Cardiac fibroblast (primary cell): ENCODE measurements at regions not wholly inside any gene's neighbourhood (a gene's known extent, or its start where the extent isn't known, plus 50 kb on each side); places are given as distances from the start of the nearest gene placed in this dataset.

Experiments
- DNase-seq, 2 donors: peaks; one replicate each; pipeline versions ENCODE4 v3.0.0 to v3.0.0-alpha.2; 2010; ENCODE audit warnings: low read depth in 2 of 2
- H3K4me3 ChIP-seq, 2 donors: replicated peaks in 1 of 2; 1 replicate in 1 of 2; 2 replicates in 1 of 2; pipeline ENCODE4 v1.5.1; 2011; ENCODE audit warnings: low read depth in 2 of 2, low read length in 2 of 2, mild to moderate bottlenecking in 2 of 2, moderate library complexity in 1 of 2
- CTCF ChIP-seq: IDR thresholded peaks from one replicate; pipeline ENCODE4 v1.5.1; 2011; ENCODE audit warnings: low read depth, mild to moderate bottlenecking, low read length, inconsistent platforms

GRCh38 chr2:15816674-15817406 is 123.5 kb upstream of the MYCN start:
- no peak for DNase-seq
- H3K4me3 ChIP-seq = no peak overlapping the region
- TF ChIP-seq CTCF = no peak

GRCh38 chr2:15817748-15818147 is 122.6 kb upstream of the MYCN start:
- DNase-seq = no peak
- TF ChIP-seq CTCF = no peak

GRCh38 chr2:15818318-15818753 is 122.0 kb upstream of the MYCN start:
- H3K4me3 ChIP-seq = no peak overlapping the region
- TF ChIP-seq CTCF = no peak
- no peak for DNase-seq

More at GRCh38 chr2:15817748-15818147, 122.6 kb upstream of the MYCN start:
- H3K4me3 ChIP-seq = no peak overlapping the region

- no peak for TF ChIP-seq CTCF
- no peak for DNase-seq
- no peak overlapping the region for H3K4me3 ChIP-seq
These were observed 121.5 kb upstream of the MYCN start for GRCh38 chr2:15818881-15819280.

- H3K4me3 ChIP-seq = no peak overlapping the region
- no peak for DNase-seq
- no peak for TF ChIP-seq CTCF
These were observed 120.6 kb upstream of the MYCN start for GRCh38 chr2:15819562-15820256.

GRCh38 chr2:15820257-15820566 is 120.1 kb upstream of the MYCN start:
- no peak for TF ChIP-seq CTCF
- no peak overlapping the region for H3K4me3 ChIP-seq
- no peak for DNase-seq
